Aorta (tissue), 5 donors: ENCODE measurements at regions not wholly inside any gene's neighbourhood (a gene's known extent, or its start where the extent isn't known, plus 50 kb on each side); places are given as distances from the start of the nearest gene placed in this dataset.

Source experiments
- ATAC-seq: fragments of 200-7000 bp; cut with Tn5 transposase; one replicate; pipeline ENCODE4 v1.9.1; 2022; ENCODE audit warnings: moderate library complexity; ENCODE audit not compliant: low FRiP score
- DNase-seq, 2 donors: peaks; one replicate each; pipeline ENCODE4 v3.0.0-alpha.2; 2020
- H3K27ac ChIP-seq, 2 donors: one replicate each; pipeline ENCODE4 v1.5.1; 2013; ENCODE audit warnings: low read length in 2 of 2, mild to moderate bottlenecking in 2 of 2, moderate library complexity in 2 of 2, control low read depth in 1 of 2, inconsistent platforms in 1 of 2, low read depth in 1 of 2
- H3K27me3 ChIP-seq, 2 donors: one replicate each; pipeline ENCODE4 v1.6.1; 2013; ENCODE audit warnings: control low read depth in 1 of 2, low read length in 1 of 2, mild to moderate bottlenecking in 1 of 2, moderate library complexity in 1 of 2; ENCODE audit not compliant: insufficient read depth in 2 of 2, control insufficient read depth in 1 of 2
- H3K36me3 ChIP-seq, 2 donors: one replicate each; pipeline ENCODE4 v1.6.1; 2013; ENCODE audit warnings: control low read depth in 1 of 2, low read length in 1 of 2, mild to moderate bottlenecking in 1 of 2; ENCODE audit not compliant: insufficient read depth in 2 of 2, control insufficient read depth in 1 of 2
- H3K4me1 ChIP-seq, 2 donors: one replicate each; pipeline ENCODE4 v1.6.1; 2013; ENCODE audit warnings: low read length in 2 of 2, control low read depth in 1 of 2, mild to moderate bottlenecking in 1 of 2, moderate library complexity in 1 of 2; ENCODE audit not compliant: insufficient read depth in 2 of 2, control insufficient read depth in 1 of 2
- H3K4me3 ChIP-seq, 2 donors: one replicate each; pipeline ENCODE4 v1.5.1; 2013; ENCODE audit warnings: low read length in 2 of 2, control low read depth in 1 of 2, mild to moderate bottlenecking in 1 of 2
- H3K9me3 ChIP-seq: one replicate; pipeline ENCODE4 v1.6.1; 2013; ENCODE audit warnings: mild to moderate bottlenecking, low read length; ENCODE audit not compliant: control insufficient read depth
- WGBS, 2 donors: extraction: QIAGEN DNeasy Blood & Tissue Kit; methylation state at CpG; one replicate each; pipeline ENCODE4 v1.1.7; 2013; 5-methylcytosine and 5-hydroxymethylcytosine counted together
- intact Hi-C, 2 donors: fragments of 100-400 bp; cut with DNase I; formaldehyde crosslinking; loops; one replicate each; pipeline versions ENCODE4 v1.14.2 to v1.15.0; 2022
- donor health status: healthy with polysubstance abuse.
- donor health status: Bipolar disorder and iron deficiency.
- donor health status: DM: no; HTN: no; CAD: no.
- donor health status: DM: no; HTN: no; CAD: no.
- donor health status: DM: yes; HTN: yes; CAD: no.

GRCh38 chr14:101632520-101632919 is 71.2 kb downstream of the DIO3 start:
- no peak overlapping the region for H3K4me3 ChIP-seq
- no peak for DNase-seq
- no peaks in the 10 kb centered on the region for H3K36me3 ChIP-seq
- intact Hi-C loops: no loop called here
- no peak overlapping the region for H3K27ac ChIP-seq
- ATAC-seq: no peak
- no peaks in the 10 kb centered on the region for H3K27me3 ChIP-seq
- no peaks in the 10 kb centered on the region for H3K4me1 ChIP-seq
- no peaks in the 10 kb centered on the region for H3K9me3 ChIP-seq
- 84 to 86% methylated on average over 8 of the region's 8 CpGs for WGBS, 2 donors

GRCh38 chr14:101633276-101633675 is 72.0 kb downstream of the DIO3 start:
- Histone ChIP-seq H3K36me3 (no peaks in the 10 kb centered on the region), H3K27ac (no peak overlapping the region), H3K4me1 (no peaks in the 10 kb centered on the region), H3K4me3 (no peak overlapping the region), H3K9me3 (no peaks in the 10 kb centered on the region), H3K27me3 (no peaks in the 10 kb centered on the region)
- intact Hi-C loops: no loop called here
- no peak for ATAC-seq
- 76 to 80% methylated on average over 10 of the region's 10 CpGs for WGBS, 2 donors
- no peak for DNase-seq

DNA sequence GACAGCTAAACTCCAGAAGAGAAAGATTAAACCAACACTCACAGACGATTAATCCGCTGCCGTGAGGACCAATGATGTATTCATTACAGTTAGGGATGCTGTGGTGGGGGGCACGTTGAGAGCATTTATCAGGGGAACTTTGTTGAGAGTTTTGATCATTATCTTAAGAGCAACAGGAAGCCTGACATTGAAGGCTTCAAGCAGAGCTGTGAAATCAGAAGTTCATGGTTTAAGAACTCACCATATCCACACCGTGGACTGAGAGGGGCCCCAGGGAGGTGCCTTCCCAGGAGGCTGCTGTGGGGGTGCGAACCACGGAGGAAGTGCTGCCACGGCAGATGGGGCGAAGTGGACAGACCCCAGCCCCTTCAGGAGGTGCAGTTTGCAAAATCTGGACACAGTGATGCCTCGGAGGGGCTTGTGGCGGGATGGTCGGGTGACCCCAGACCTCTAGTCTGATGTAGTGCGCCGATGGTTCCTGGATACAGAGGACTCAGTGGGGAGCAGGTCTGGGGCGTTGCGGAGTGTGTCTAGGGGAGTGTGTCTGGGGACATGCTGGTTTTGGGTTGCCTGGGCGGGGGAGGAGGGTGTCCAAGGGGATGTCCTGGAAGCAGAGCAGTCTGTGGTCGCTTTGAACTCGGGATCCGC is 73.0 kb downstream of the DIO3 start:
- H3K27ac ChIP-seq: no peak overlapping the region
- WGBS, 2 donors: 69 to 76% methylated on average over 20 of the region's 20 CpGs
- H3K4me1 ChIP-seq: no peaks in the 10 kb centered on the region
- intact Hi-C loops: no loop called here
- no peak for DNase-seq
- ATAC-seq: no peak
- no peaks in the 10 kb centered on the region for H3K36me3 ChIP-seq
- H3K27me3 ChIP-seq: no peaks in the 10 kb centered on the region
- H3K9me3 ChIP-seq: no peaks in the 10 kb centered on the region
- H3K4me3 ChIP-seq: no peak overlapping the region

- H3K27ac ChIP-seq: no peak overlapping the region
- H3K36me3 ChIP-seq: no peaks in the 10 kb centered on the region
- no peaks in the 10 kb centered on the region for H3K9me3 ChIP-seq
- 81 to 88% methylated on average over 43 to 56 of the region's 56 CpGs for WGBS, 2 donors
- intact Hi-C loops: no loop called here
- H3K4me1 ChIP-seq: no peaks in the 10 kb centered on the region
- H3K4me3 ChIP-seq: no peak overlapping the region
- H3K27me3 ChIP-seq: no peaks in the 10 kb centered on the region
- DNase-seq (no peak), ATAC-seq (no peak)
These were observed 73.8 kb downstream of the DIO3 start for GRCh38 chr14:101634850-101635748.

GRCh38 chr14:101635749-101636560 is 74.7 kb downstream of the DIO3 start:
- Histone ChIP-seq H3K4me3 (no peak overlapping the region), H3K9me3 (no peaks in the 10 kb centered on the region), H3K4me1 (no peaks in the 10 kb centered on the region), H3K27ac (no peak overlapping the region), H3K27me3 (no peaks in the 10 kb centered on the region), H3K36me3 (no peaks in the 10 kb centered on the region)
- ATAC-seq: no peak
- DNase-seq: no peak
- intact Hi-C loops: no loop called here
- 72 to 76% methylated on average over 18 of the region's 18 CpGs for WGBS, 2 donors

DNA sequence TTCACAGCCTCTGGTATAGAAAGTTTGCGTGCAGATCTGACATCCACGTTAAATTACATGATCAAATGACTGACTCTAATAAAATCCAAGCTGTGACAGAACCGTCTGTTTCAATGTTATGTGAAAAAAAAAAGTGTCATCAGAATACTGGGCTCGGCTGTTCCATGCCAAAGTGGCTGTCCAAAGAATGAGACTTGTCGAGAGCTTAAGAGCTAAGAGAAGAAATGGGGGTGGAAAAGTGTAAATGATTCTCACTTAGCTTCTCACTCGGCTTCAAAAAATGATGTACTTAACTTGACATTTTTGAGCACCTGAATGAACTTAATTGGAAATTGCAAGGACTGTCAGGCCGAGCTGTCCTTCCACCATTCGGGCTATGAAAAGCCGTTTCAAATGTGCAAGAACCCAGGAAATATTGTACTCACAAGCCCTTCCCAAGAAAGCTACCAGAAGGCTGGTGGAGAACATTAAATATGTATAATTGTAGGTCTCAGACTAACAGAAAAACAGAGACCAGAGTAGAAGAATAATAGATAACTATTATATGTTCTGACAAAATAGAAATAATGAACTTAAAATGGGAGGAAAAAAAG is 78.0 kb downstream of the DIO3 start:
- no peak overlapping the region for H3K27ac ChIP-seq
- intact Hi-C loops: no loop called here
- H3K9me3 ChIP-seq: no peaks in the 10 kb centered on the region
- no peaks in the 10 kb centered on the region for H3K4me1 ChIP-seq
- no peak overlapping the region for H3K4me3 ChIP-seq
- no peaks in the 10 kb centered on the region for H3K27me3 ChIP-seq
- no peaks in the 10 kb centered on the region for H3K36me3 ChIP-seq
- no peak for DNase-seq
- no peak for ATAC-seq
- WGBS, 2 donors: 67 to 71% methylated on average over 9 of the region's 9 CpGs

GRCh38 chr14:101643651-101644050 is 82.4 kb downstream of the DIO3 start:
- 87 to 91% methylated on average over 6 of the region's 6 CpGs for WGBS, 2 donors
- Histone ChIP-seq H3K27me3 (no peaks in the 10 kb centered on the region), H3K9me3 (no peaks in the 10 kb centered on the region), H3K27ac (no peak overlapping the region), H3K36me3 (no peaks in the 10 kb centered on the region), H3K4me3 (no peak overlapping the region), H3K4me1 (no peaks in the 10 kb centered on the region)
- ATAC-seq (no peak), DNase-seq (no peak)
- intact Hi-C loops: no loop called here

- H3K36me3 ChIP-seq: no peaks in the 10 kb centered on the region
- H3K27ac ChIP-seq: no peak overlapping the region
- H3K4me3 ChIP-seq: no peak overlapping the region
- H3K27me3 ChIP-seq: no peaks in the 10 kb centered on the region
- intact Hi-C loops: no loop called here
- H3K4me1 ChIP-seq: no peaks in the 10 kb centered on the region
- H3K9me3 ChIP-seq: no peaks in the 10 kb centered on the region
- DNase-seq: no peak
- ATAC-seq: no peak
- 78 to 81% methylated on average over 2 of the region's 2 CpGs for WGBS, 2 donors
These were observed 92.8 kb downstream of the DIO3 start for GRCh38 chr14:101654051-101654450.
